Right lobe of liver (tissue), 4 donors: ENCODE measurements at regions not wholly inside any gene's neighbourhood (a gene's known extent, or its start where the extent isn't known, plus 50 kb on each side); places are given as distances from the start of the nearest gene placed in this dataset.

ENCODE experiments used
- POLR2A ChIP-seq: fragments of 450-650 bp; IDR thresholded peaks from one replicate; pipeline ENCODE4 v1.6.1; 2017; ENCODE audit warnings: antibody characterized with exemption, mild to moderate bottlenecking
- TF ChIP-seq, protein P1 (sequence below), 4 donors: fragments of 200-600 bp in 3 of 4; fragments of 450-650 bp in 1 of 4; IDR thresholded peaks; one replicate each; pipeline versions ENCODE4 v1.5.1 to v1.8.0; 2016 to 2022; ENCODE audit warnings: antibody characterized with exemption in 4 of 4, mild to moderate bottlenecking in 2 of 4
- donor health status: DM: no; HTN: no; CAD: no.
- donor health status: DM: no; HTN: no; CAD: no.
- donor health status: DM: no; HTN: yes; CAD: no.

DNA sequence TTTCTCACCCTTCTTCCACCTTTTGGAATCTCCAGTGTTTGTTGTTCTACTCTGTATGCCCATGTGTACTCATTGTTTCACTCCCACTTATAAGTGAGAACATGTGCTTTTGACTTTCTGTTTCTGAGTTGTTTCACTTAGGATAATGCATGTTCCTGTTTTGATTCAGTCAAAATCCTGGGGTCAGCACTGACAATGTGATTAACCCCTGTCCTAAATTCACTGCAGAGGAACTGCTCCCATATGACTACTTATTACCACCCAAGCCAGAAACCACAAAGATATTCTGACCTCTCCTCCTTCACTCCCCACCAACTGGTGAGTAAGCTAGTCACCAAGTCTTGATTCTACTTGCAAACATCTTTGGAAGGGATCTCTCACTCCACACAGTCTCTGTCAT is 251.4 kb upstream of the TCF4 start:
- TF ChIP-seq, protein P1, sequence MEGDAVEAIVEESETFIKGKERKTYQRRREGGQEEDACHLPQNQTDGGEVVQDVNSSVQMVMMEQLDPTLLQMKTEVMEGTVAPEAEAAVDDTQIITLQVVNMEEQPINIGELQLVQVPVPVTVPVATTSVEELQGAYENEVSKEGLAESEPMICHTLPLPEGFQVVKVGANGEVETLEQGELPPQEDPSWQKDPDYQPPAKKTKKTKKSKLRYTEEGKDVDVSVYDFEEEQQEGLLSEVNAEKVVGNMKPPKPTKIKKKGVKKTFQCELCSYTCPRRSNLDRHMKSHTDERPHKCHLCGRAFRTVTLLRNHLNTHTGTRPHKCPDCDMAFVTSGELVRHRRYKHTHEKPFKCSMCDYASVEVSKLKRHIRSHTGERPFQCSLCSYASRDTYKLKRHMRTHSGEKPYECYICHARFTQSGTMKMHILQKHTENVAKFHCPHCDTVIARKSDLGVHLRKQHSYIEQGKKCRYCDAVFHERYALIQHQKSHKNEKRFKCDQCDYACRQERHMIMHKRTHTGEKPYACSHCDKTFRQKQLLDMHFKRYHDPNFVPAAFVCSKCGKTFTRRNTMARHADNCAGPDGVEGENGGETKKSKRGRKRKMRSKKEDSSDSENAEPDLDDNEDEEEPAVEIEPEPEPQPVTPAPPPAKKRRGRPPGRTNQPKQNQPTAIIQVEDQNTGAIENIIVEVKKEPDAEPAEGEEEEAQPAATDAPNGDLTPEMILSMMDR (IDR thresholded peaks at IDR 0.05) = no peak
- TF ChIP-seq POLR2A = no peak
